Loucy (cell line): ENCODE measurements at regions not wholly inside any gene's neighbourhood (a gene's known extent, or its start where the extent isn't known, plus 50 kb on each side); places are given as distances from the start of the nearest gene placed in this dataset.

Experiments
- H2AFZ ChIP-seq: fragments of 200-600 bp; sonication (generic); 2 replicates; pipeline ENCODE4 v1.6.0; 2016; ENCODE audit warnings: antibody characterized with exemption, mild to moderate bottlenecking, low read length, moderate library complexity
- H3F3A ChIP-seq: fragments of 200-600 bp; 2 replicates; pipeline ENCODE4 v1.6.0; 2016; ENCODE audit warnings: antibody characterized with exemption, low read depth, mild to moderate bottlenecking
- H3K27me3 ChIP-seq: fragments of 200-600 bp; sonication (generic); 2 replicates; pipeline ENCODE4 v1.6.1; 2014; ENCODE audit warnings: low read length, mild to moderate bottlenecking; ENCODE audit not compliant: insufficient read depth, poor library complexity, severe bottlenecking
- H3K36me3 ChIP-seq: fragments of 200-600 bp; sonication (generic); 2 replicates; pipeline ENCODE4 v1.6.1; 2016; ENCODE audit warnings: low read length; ENCODE audit not compliant: insufficient read depth
- H3K4me1 ChIP-seq: fragments of 200-600 bp; sonication (generic); 2 replicates; pipeline ENCODE4 v1.5.1; 2014; ENCODE audit warnings: low read length, mild to moderate bottlenecking; ENCODE audit not compliant: insufficient read depth, poor library complexity, severe bottlenecking
- H3K4me2 ChIP-seq: fragments of 200-600 bp; sonication (generic); 2 replicates; pipeline ENCODE4 v1.6.0; 2014; ENCODE audit warnings: antibody characterized with exemption, low read length, low read depth, mild to moderate bottlenecking; ENCODE audit not compliant: poor library complexity, severe bottlenecking
- H3K4me3 ChIP-seq: fragments of 200-600 bp; sonication (generic); 2 replicates; pipeline ENCODE4 v1.5.1; 2014; ENCODE audit warnings: low read length, mild to moderate bottlenecking, mixed read lengths; ENCODE audit not compliant: poor library complexity, severe bottlenecking
- H3K79me2 ChIP-seq: fragments of 200-600 bp; sonication (generic); 2 replicates; pipeline ENCODE4 v1.6.1; 2014; ENCODE audit warnings: low read length; ENCODE audit not compliant: insufficient read depth
- H3K9ac ChIP-seq: fragments of 200-600 bp; sonication (generic); 2 replicates; pipeline ENCODE4 v1.6.0; 2014; ENCODE audit warnings: mild to moderate bottlenecking, low read depth, low read length, moderate library complexity; ENCODE audit not compliant: poor library complexity, severe bottlenecking
- H3K9me2 ChIP-seq: fragments of 200-600 bp; sonication (generic); replicated peaks from 2 replicates; pipeline ENCODE4 v1.6.1; 2016; ENCODE audit warnings: low read depth, low read length, mixed read lengths
- H3K9me3 ChIP-seq: fragments of 200-600 bp; sonication (generic); 2 replicates; pipeline ENCODE4 v1.6.1; 2014; ENCODE audit warnings: mild to moderate bottlenecking, antibody characterized with exemption, low read length, low read depth; ENCODE audit not compliant: insufficient read depth
- H4K20me1 ChIP-seq: fragments of 200-600 bp; sonication (generic); 2 replicates; pipeline ENCODE4 v1.6.0; 2014; ENCODE audit warnings: antibody characterized with exemption, low read length, mild to moderate bottlenecking; ENCODE audit not compliant: insufficient read depth, poor library complexity, severe bottlenecking
- CTCF ChIP-seq: fragments of 200-600 bp; sonication (generic); conservative IDR thresholded peaks from 2 replicates; pipeline ENCODE4 v1.5.1; 2014; ENCODE audit warnings: mild to moderate bottlenecking, antibody characterized with exemption, low read length
- EZH2phosphoT487 ChIP-seq: fragments of 200-600 bp; IDR thresholded peaks from 2 replicates; pipeline ENCODE4 v1.6.1; 2018; ENCODE audit warnings: antibody characterized with exemption, mild to moderate bottlenecking, moderate library complexity, borderline replicate concordance

DNA sequence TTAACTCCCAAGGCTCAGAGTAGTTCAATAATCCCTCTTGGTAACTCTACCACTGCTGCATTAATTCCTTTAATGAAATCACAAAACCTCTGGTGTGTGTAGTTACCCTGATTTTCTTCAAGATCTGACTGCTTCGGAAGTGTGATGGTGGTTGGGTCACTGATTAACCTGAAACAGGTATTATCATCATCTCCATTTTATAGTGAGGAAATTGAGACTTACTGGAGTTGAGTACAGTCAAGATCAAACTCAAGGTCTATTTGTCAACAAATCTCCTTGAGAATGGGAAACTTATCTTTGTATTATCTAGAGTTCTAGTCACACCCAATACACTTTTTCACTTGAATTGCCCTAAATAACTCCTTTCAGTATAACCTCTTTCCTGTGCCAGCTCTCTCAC, 233.5 kb downstream of the BTG1 start:
- no peak overlapping the region for H3K9ac ChIP-seq
- no peak overlapping the region for H3K4me2 ChIP-seq
- no peaks in the 10 kb centered on the region for H3F3A ChIP-seq
- no peak for TF ChIP-seq CTCF
- no peak for TF ChIP-seq EZH2phosphoT487
- H3K27me3 ChIP-seq, result no peaks in the 10 kb centered on the region
- no peaks in the 10 kb centered on the region for H3K79me2 ChIP-seq
- no peaks in the 10 kb centered on the region for H4K20me1 ChIP-seq
- H3K9me2 ChIP-seq, result no peaks in the 10 kb centered on the region
- no peaks in the 10 kb centered on the region for H3K4me1 ChIP-seq
- H3K36me3 ChIP-seq, result no peaks in the 10 kb centered on the region
- no peak overlapping the region for H3K4me3 ChIP-seq
- H3K9me3 ChIP-seq, result no peaks in the 10 kb centered on the region
- no peak overlapping the region for H2AFZ ChIP-seq

DNA sequence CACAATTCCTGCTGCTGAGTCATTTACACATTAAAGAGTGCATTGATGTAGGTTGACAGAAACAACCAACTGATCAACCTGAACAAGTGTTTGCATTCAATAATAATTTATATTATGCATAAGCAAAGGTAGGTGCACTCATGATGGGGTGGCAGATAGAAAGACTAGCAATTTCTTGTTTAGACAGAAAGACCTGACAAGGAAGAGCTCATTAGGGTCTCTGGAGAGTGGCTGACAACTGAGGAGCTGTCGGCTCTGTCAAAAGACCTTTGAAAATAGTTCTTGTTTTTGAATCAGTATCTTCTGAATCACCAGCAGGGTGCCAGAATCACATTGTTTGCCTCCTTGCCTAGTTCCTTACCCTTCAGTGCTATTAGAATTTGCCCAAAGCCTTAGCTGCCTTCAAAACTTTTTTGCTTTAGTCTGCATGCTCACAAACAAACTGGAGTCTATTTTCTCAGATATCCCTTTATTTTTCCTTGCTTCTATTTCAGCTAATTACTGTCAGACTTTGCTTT, 234.7 kb downstream of the BTG1 start:
- Histone ChIP-seq H3F3A (no peaks in the 10 kb centered on the region), H3K9ac (no peak overlapping the region), H3K36me3 (no peaks in the 10 kb centered on the region), H3K4me2 (no peak overlapping the region), H3K79me2 (no peaks in the 10 kb centered on the region), H3K9me3 (no peaks in the 10 kb centered on the region), H3K27me3 (no peaks in the 10 kb centered on the region), H3K4me3 (no peak overlapping the region), H2AFZ (no peak overlapping the region), H3K4me1 (no peaks in the 10 kb centered on the region), H3K9me2 (no peaks in the 10 kb centered on the region), H4K20me1 (no peaks in the 10 kb centered on the region)
- no peak for TF ChIP-seq EZH2phosphoT487
- TF ChIP-seq CTCF, result no peak

- no peaks in the 10 kb centered on the region for H4K20me1 ChIP-seq
- H3K4me1 ChIP-seq, result no peaks in the 10 kb centered on the region
- no peaks in the 10 kb centered on the region for H3K9me3 ChIP-seq
- H3K9me2 ChIP-seq, result no peaks in the 10 kb centered on the region
- H3K9ac ChIP-seq, result no peak overlapping the region
- H3K4me3 ChIP-seq, result no peak overlapping the region
- no peaks in the 10 kb centered on the region for H3K36me3 ChIP-seq
- no peak for TF ChIP-seq CTCF
- TF ChIP-seq EZH2phosphoT487, result no peak
- no peaks in the 10 kb centered on the region for H3K79me2 ChIP-seq
- H2AFZ ChIP-seq, result no peak overlapping the region
- H3K27me3 ChIP-seq, result no peaks in the 10 kb centered on the region
- H3F3A ChIP-seq, result no peaks in the 10 kb centered on the region
- H3K4me2 ChIP-seq, result no peak overlapping the region
These were observed 242.6 kb downstream of the BTG1 start for GRCh38 chr12:91902860-91903683.
